ENCODE measurements at regions not wholly inside any gene's neighbourhood (a gene's known extent, or its start where the extent isn't known, plus 50 kb on each side); places are given as distances from the start of the nearest gene placed in this dataset.

- no peak for TF ChIP-seq TAF1 (IDR thresholded peaks at IDR 0.05; ENCODE audit: borderline replicate concordance, low read depth, low read length)
- no peak for TF ChIP-seq POLR2AphosphoS5 (IDR thresholded peaks at IDR 0.05; ENCODE audit: low read depth, low read length)
Observed at GRCh38 chr18:76759056-76759455, 63.3 kb upstream of the ZNF236 start.
